GM18505 (cell line): ENCODE measurements at regions not wholly inside any gene's neighbourhood (a gene's known extent, or its start where the extent isn't known, plus 50 kb on each side); places are given as distances from the start of the nearest gene placed in this dataset.

Source experiments
- ATAC-seq: cut with Tn5 transposase; IDR thresholded peaks from one replicate; pipeline ENCODE4 v1.9.1; 2021; ENCODE audit not compliant: unreplicated experiment
- POLR2A ChIP-seq: IDR thresholded peaks from 4 replicates; pipeline ENCODE4 v1.6.1; 2011; ENCODE audit warnings: borderline replicate concordance; ENCODE audit not compliant: insufficient read depth, insufficient read length; ENCODE audit errors: extremely low read depth

DNA sequence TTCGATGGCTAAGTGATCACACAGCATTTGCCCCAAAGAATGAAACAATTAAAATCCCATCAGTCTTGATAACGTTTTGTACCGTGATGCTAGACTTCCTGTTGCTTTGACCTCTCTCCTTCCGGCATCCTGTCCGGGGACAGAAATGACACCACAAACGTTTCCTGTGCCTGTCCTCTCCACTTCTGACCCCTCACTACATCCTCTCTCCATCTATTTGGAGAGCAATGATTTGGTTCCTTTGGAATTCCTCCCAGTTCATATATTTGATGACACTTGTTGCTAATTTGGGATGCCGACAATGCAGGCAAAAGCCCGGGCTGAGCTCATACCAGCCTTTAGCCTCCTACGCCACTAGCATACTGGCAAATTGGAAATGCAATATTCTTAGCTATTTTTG, 151.2 kb upstream of the CCDC68 start:
- TF ChIP-seq POLR2A: no peak
- ATAC-seq: no peak

DNA sequence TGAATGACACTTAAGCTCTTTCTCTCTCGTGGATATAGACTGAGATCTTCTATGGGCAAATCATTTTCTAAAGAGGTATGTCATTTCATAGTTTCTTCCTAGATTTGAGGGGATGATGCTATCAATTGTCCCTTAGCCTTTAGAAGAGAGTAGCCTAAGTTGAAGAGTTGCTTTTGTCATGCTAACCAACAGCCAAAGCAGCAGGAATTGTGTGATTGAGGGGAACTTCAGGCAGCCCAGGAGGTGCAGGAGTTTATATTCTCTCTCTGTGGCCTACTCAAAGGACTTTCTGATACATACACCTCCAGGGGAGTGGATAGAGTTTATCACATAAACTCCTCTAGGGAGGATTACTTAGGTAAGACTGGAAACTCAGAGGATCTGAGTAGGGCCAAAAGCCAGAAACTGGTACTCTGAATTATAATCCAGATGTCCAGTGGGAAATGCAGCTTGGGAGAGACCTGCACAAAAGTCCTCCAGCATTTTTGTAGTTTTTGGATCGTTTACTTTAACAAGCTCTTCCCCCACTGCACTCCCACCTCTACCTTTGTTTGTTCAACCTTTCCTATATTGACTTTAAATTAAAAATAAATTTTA, 150.7 kb upstream of the CCDC68 start:
- ATAC-seq: no peak
- TF ChIP-seq POLR2A: no peak

DNA sequence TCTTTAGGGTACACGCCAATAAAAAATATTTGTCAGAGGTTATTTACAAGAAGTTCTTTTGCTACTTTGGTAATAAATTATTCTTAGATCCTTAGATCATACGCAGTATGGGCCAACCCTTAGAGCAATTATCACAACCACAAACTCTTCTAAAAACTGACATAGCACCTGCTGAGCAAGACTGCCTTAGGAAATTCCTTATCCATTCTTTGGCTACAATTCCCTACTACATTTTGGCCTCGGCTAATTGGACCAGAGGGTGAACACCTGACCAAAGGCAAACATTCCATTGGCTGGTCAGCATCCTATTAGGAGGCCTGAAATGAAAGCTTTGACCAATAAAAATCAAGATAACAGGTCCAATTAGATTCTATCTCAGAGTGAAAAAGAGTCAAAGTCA, 147.6 kb upstream of the CCDC68 start:
- no peak for ATAC-seq

DNA sequence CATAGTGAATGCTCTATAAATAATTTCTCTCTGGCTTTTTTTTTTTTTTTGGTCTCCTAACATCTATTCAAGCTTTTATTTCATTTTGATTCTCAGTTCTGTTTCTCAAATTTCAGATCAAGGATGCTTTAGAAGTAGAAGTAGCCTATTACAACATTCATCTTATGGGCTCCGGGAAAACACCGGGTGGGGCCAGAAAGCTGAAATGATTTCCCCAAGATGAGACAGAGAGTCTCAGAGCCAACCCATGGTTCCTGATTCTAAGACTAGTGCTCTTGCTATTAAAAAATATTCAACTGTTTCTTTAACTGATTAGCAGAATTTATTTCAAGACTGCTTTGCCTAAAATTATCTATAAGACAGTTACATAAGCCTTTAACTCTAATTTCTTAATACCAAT, 147.2 kb upstream of the CCDC68 start:
- TF ChIP-seq POLR2A: no peak
- no peak for ATAC-seq

More for the DNA sequence above, 147.6 kb upstream of the CCDC68 start:
- TF ChIP-seq POLR2A: no peak

DNA sequence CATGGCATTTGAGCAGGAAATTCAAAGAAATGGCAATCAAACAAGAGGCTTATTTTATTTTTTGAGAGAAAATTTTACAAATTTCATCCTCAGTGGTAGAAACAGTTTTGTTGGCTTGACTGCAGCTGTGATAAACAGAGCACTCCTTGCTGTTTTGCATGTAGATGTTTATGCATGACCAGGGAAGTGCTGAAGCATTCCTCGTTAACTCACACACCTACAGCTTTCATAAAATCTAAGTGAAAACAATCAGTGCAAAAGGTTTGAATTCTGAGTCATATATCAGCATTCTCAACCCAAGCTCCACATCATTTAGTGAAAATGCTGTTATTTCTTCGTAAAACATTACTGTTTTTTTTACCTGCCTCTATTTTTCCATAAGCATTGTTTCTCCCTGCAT, 146.6 kb upstream of the CCDC68 start:
- TF ChIP-seq POLR2A: no peak
- ATAC-seq: no peak

DNA sequence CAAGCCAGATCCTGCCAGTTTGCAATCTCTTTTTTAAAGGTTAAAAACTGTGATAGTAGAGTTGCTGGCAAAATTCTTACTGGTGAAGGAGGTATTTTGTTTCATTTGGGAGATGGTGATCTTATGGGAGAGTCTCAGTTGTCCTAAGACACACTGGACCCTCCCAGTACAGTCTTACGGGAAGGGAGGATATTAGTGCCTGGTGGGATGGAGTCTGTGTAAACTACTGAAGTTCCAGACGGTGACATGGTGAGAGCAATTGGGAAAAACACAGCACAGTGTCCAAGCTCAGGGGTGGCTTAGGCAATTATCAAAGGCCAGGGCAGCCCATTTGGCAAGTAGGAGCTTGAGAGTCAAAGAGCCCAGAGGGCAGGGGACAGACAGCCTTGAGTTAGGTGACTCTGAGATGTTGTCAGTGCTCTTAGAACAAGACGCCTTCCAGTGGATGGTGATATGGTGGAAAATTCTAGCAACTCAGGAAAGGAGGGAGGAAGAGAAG, 143.7 kb upstream of the CCDC68 start:
- no peak for ATAC-seq

DNA sequence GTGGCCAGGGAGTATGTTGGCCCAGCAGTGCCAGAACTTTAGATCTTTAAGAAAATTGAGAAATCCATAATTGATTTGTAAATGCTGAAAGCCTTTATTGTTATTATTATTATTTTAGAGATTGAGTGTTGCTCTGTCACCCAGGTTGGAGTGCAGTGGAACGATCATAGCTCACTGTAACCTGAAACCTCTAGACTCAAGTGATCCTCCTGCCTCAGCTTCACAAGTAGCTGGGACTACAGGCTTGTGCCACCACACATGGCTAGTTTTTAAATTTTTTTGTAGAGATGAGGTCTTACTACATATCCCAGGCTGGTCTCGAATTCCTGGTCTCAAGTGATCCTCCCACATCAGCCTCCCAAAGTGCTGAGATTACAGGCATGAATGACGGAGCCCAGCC, 143.2 kb upstream of the CCDC68 start:
- no peak for ATAC-seq
- no peak for TF ChIP-seq POLR2A

More for the DNA sequence above, 143.7 kb upstream of the CCDC68 start:
- no peak for TF ChIP-seq POLR2A

DNA sequence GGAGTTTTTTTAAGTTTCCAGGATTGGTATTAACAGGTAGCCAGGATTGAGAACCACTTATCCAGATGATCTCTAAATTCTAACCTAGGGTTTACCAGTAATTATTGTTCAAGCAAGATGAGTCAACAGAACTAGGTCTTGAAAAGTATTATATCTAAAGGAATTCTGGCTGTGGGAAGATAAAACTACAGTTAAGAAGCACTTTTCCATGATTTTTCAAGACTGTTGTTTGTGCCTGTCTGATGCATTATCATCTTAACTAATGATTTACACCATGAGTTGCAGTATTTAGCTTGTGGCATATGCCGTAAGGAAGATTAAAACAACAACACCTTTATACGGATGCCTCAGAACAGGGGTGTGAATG, 142.2 kb upstream of the CCDC68 start:
- no peak for ATAC-seq
- no peak for TF ChIP-seq POLR2A

DNA sequence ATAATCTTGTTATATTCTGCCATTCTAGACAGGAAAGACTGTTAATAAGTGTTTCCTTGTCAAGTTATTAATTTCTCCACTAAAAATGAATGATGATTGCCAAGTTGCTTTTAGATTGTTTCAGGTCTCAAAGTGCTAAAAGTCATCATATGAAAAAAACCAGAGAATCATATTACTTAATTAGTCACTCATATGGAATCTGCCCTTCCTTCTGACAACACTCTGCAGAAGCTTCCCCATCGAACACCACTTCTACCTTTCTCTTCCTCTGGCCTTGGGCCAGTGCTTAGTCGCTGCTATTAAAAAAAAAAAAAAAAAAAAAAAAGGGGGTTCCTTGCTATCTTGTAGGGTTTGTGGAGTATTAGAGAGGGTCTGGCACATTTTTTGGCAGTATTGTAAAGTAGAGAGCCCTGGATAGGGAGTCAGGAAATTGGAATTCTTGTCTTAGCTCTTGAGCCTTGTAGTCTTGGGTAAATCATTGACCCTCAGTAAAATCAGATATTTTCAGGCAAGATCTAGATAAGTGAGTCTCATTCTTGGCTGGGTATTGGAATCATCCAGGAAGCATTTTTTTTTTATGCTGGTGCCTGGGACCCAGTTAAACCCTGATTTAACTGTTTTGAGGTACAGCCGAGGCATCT, 141.7 kb upstream of the CCDC68 start:
- no peak for ATAC-seq
- no peak for TF ChIP-seq POLR2A

DNA sequence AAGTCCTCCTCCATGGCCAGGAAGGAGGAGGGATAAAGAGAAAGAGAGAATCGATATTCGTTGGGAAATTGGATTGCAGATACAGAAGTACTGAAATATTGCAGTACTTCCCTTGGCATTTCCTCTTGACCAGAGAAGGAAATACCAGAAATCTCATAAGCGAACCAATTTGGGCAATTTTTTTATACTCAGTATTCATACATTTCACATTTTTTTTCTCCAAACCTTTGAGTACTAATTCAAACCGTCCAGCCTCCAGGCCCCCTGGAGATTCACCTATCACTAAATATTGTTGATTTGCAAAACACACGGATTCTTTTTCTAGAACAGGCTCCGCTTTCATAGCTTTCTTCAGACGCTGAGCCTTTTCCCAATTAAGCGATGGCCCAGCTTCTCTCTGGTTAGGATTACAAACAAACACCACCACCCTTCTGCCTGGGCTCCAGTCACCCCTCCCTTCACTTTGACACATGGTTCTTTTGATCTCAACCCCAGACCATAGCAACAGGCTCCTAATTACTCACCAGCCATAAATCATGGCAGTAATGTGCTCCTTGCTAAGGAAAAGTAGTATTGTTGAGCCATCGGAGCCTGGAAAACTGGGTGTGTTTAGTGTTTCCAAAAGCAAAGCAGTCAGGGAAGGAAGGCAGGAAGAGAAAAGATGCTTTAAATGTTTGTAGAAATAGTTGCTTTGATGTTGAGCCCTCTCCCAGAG, 138.4 kb upstream of the CCDC68 start:
- no peak for ATAC-seq
- no peak for TF ChIP-seq POLR2A

DNA sequence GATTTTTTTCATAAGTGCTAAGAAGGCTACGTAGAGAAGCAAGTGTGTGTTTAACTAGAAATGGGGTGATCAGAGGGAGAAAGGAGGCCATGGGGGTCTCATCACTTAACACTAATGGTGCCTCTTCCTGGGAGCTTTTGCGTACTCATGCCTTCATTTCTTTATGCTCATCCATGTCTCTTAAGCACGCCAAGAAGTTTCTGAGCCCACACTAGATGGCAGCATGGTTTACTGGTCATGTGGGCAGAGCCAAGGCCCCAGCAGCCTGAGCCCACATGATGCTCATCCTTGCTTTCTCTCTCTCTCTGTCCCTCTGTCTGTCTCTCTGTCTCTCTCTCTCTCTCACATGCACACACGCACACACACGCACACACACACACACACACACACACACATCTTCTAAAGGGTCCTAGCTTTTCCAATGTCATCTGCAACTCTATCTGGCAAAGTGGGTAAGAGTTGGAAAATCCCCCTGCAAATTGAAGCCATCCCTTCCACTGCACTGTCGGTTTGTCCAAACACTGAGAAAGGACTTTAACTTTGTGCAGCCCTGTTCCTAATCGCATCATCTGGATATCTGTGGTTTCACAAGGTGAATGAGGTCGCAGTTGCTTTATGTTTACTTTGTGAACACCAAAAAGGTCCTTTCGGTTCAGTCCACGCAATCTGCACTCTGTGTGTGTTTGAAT, 137.1 kb upstream of the CCDC68 start:
- ATAC-seq: no peak

DNA sequence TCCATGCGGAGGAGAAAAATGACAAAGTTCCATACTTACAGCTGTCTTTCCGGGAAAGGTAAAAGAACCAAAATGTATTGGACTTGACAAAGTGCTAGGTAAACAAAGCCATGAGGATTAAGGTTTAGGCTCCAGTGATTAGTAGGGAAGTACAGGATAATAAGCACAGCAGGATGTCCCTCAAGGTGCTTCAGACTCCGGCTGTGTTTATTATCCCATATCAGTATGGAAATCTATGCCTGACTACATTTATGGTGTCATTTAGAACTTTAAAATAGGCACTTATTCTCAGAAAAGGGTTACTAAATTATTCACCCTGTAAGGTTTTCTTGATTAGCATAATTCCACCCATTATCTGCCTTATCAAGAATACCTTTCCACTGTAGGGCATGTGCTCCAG, 136.3 kb upstream of the CCDC68 start:
- no peak for ATAC-seq
- no peak for TF ChIP-seq POLR2A

More for the DNA sequence above, 137.1 kb upstream of the CCDC68 start:
- TF ChIP-seq POLR2A: no peak

DNA sequence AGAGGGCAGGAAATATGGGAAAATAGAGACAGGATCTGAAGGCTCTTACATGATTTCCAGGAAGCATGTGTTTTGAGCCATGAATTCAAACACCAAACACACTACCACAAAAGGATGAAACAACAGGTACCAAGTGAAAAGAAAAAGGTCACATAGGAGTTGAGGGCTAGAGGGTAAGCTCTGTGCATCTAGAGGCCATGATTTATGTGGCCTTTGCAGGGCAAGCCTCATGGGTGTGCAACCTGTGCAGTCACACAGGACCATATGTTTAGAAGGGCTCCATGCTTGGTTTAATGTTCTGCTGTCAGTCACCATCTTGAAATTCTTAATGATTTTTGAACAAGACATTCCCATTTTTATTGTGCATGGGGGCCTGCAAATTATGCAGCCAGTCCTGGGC, 134.5 kb upstream of the CCDC68 start:
- ATAC-seq: no peak
- TF ChIP-seq POLR2A: no peak

DNA sequence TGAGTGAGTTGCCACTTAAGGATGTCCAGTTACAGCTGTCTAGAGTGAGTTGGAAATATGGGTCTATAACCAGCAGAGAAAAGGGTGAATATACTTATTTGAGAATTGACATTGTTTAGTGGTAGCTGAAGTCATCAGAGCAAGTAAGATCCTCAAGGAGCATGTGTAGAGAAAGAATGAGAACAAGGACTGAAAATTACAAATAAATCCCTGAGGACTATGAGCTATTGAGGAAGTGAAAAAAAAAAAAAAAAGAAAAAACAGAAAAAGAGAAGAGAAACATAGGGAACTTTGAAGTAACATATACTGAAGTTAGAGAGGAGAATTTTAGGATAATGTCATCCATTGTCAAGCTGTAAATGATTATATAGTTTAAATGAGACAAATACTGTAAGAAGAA, 134.0 kb upstream of the CCDC68 start:
- TF ChIP-seq POLR2A: no peak
- no peak for ATAC-seq

DNA sequence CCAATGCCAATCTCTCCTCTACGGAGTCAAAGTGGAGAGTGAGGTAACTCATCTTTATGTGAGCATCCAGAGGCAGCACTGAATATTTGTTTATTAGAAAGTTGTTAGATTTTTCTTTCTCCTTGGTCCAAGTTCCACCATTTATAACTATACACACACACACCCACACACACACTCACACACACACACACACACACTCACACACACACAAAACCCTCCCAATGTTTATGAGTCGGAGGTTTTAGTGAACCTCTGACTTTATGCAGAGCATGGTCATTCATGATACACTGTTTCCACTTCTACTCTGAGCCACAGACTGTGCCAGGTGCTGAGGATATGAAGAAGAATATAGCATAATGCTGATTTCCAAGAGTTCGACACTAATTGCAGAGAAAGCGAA, 132.9 kb upstream of the CCDC68 start:
- TF ChIP-seq POLR2A: no peak
- no peak for ATAC-seq
